DMS 273 (cell line): ENCODE measurements at regions not wholly inside any gene's neighbourhood (a gene's known extent, or its start where the extent isn't known, plus 50 kb on each side); places are given as distances from the start of the nearest gene placed in this dataset.
A peak's percentile ranks its signal among the peaks of the same experiment; 100 is the strongest.
"Not testable (repeated sequence)": the region's sequence is repeated elsewhere in the genome, so short reads cannot be mapped to it uniquely, and the experiment has no call there.

Experiments
- DNase-seq: peaks from one replicate; lab custom pipeline; 2025; ENCODE audit not compliant: unreplicated experiment; lab: John Stamatoyannopoulos, UW

DNA sequence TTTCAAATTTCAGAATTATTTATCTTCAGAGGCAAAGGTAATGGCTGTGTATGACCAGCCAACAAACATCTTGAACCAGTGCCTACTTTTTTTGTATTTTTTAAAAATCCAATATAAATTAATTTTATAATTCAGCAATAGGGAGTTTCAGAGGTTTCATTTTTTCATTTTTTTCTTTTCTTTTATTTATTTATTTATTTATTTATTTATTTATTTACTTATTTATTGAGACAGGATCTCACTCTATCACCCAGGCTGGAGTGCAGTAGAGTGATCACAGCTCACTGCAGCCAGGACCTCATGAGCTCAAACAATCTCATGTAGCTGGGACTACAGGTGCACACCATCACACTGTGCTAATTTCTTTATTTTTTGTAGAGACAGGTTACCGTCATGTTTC lies 250.5 kb downstream of the TMEM47 start:
- no peak for DNase-seq

- no peak for DNase-seq
Observed at GRCh38 chrX:34404386-34405070, 252.6 kb downstream of the TMEM47 start.

- no peak for DNase-seq
Observed at GRCh38 chrX:34401411-34401810, 255.7 kb downstream of the TMEM47 start.

GRCh38 chrX:34382416-34382815 lies 250.3 kb upstream of the FAM47A start:
- no peak for DNase-seq

- DNase-seq: no peak
Observed at GRCh38 chrX:34381241-34381640, 249.1 kb upstream of the FAM47A start.

DNA sequence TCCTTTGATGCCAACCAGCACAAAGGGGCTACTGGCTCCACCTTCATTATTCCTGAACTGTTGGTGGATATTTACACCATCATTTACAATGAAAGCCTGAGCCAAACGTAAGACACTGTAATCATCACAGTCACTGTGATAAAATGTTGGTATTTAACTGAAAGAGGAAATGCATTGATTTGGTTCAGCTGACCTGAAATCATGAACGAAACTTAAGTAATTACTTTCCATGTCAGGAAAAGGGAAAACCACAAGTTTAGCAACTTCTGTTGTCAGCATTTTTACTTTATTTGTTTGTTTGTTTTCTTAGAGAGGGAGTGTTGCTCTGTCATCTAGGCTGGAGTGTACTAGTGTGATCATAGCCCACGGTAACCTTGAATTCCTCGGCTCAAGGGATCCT lies 247.8 kb upstream of the FAM47A start:
- no peak for DNase-seq

DNA sequence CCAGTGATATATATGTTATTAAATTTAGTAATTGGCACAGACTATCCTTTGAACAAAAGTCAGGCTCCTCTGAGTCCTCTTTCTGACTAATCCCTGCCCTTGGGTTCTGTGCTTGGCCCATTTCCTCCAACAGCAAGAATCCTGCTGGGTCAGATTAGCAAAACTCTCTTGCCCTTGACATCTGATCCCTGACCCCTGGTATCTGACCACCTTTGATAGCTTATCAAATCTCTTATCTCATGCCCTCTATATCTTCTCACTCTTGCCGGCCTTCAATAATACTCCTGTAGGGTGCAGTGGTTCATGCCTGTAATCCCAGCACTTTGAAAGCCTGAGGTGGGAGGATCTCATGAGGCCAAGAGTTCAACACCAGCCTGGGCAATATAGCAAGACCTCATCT lies 245.5 kb upstream of the FAM47A start:
- DNase-seq: no peak

- DNase-seq: no peak
Observed at GRCh38 chrX:34371754-34372153, 239.6 kb upstream of the FAM47A start.

DNA sequence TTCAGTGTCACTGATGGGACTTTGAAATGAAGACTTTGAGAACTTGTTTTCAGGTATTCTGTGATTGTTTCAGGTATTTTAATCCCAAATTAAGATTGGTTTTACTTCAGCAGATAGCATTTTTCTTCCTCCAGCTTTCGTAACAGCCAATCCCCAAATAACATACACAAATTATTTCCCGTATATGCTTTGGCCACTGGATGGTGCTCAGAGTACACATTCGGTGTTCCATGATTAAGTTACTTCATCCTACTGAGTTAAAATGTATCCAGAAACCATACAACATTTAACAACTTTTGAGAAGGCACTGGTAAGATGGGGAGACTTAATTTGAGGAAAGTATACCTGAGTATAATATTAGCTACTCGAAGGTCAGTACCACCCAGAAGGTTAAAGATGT lies 233.4 kb upstream of the FAM47A start:
- peak; percentile 37 for DNase-seq

GRCh38 chrX:34350561-34351335 lies 218.6 kb upstream of the FAM47A start:
- DNase-seq: no peak

GRCh38 chrX:34343001-34343400 lies 210.9 kb upstream of the FAM47A start:
- no peak for DNase-seq

GRCh38 chrX:34341814-34342213 lies 209.7 kb upstream of the FAM47A start:
- DNase-seq: no peak

DNA sequence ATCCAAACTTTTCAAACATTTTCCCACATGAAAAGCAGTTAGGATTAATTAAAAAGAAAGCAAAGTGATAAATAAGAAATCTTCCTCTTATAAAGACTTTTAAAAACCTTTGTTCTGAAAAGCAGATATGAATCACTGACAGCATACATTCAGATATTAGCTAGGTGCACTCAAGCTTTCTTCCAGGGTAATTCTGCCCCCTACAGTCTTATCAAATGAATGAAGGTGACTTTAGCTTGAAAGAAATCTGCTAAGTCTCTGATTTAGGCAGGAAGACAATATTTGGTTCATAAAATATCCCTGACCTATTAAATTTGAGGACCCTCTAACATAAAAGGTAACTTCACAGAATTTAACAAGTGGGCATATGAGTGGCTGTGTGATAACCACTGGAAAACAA lies 209.1 kb upstream of the FAM47A start:
- DNase-seq: peak; percentile 30

GRCh38 chrX:34338046-34338445 lies 205.9 kb upstream of the FAM47A start:
- DNase-seq: no peak

- DNase-seq: not testable (repeated sequence)
Observed at GRCh38 chrX:34335376-34335775, 203.3 kb upstream of the FAM47A start.

DNA sequence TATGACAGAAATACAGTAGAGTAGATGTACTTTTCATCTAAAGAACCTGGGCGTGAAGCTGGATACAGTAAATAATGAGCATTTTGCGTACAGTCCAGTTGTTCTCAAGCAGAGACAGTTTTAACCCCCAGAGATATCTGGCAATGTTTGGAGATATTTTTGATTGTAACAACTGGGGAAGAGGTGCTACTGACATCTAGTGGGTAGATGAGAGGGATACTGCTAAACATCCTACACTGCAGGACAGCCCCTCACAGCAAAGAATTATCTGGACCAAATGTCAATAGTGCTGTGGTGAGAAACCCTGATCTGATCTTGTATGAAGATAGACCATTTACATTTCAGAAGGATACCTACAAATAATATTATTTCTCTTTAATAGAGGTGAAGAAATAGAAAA lies 200.2 kb upstream of the FAM47A start:
- peak; percentile 15 for DNase-seq

DNA sequence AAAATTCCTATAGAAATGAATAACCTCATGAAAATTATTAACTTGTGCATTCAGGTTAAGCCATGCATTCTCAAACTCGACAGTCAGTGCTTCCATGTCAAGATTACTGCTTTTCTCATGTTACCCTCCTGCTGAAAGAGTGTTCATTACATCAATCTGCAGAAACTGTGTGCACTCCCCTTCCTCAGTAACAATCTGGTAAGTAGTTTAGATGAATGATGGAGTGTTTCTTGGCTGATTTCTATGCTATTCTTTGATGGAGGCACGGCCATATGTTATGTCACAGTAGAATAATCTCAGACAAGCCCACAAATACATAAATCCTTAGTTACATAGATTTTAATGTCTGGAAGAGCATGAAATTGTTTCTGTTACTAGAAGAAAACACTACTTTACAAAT lies 193.3 kb upstream of the FAM47A start:
- DNase-seq: no peak

- not testable (repeated sequence) for DNase-seq
Observed at GRCh38 chrX:34320424-34320823, 188.3 kb upstream of the FAM47A start.

DNA sequence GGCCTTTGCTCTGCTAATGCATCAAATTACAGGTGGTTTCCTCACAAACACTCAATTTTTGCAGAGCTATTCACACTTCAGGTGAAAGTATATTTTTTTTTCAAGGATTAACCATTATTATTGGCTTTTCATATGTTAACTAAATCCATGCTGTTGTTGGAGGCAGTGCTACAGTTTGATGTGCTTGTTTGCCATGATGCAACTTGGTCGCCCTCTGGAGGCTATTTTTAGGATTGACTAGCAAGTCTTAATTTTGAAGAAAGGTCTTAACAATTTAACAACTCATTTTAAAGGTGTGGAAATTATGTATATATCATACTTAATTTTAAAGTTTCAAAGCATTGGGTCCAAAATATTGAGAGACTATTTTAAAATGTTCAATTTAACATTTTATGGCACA lies 168.8 kb upstream of the FAM47A start:
- DNase-seq: peak; percentile 77

DNA sequence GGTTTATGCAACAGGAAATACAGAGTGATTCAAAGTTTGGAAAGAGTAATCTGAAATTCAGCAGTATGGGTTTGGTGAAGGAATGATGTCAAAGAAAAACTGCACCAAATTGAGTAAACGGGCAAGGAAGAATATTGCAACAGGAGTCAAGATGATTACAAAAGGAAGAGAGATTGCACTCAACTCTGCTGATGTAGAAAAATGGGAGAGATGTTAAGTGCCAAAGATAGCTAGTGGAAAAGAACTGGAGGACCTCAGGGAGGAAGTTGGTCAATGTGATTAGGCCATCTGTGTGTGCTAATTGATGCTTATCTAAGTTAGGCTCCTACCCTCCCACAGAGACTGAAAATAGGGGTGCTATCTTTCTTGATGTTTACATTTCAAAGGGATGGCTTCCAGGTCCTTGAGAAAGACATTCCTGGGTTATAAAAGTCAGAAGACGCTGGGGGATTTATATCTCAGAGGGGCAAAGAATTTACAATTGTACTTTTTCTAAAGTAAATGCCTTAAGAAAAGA lies 167.4 kb upstream of the FAM47A start:
- no peak for DNase-seq

- no peak for DNase-seq
Observed at GRCh38 chrX:34294665-34295064, 162.6 kb upstream of the FAM47A start.

DNA sequence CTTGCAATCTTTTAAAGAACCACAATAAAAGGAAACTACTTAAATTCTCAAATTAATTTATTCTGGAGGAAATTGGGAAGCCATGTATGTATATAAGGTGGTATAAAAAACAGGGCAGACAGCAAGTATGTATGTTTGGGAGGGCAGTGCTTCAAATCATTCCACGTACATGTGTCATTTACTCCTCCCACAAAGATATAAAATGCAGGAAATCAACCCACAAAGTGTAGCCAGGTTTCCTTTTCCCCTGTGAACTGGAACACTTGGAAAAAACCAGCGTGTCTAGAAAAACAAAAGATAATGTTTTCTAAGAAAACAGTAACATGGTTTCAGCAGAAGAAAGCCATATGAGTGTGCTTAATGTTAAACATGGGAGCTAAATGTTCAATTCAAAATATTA lies 156.7 kb upstream of the FAM47A start:
- DNase-seq: no peak
